GM12878 (cell line): ENCODE measurements at regions not wholly inside any gene's neighbourhood (a gene's known extent, or its start where the extent isn't known, plus 50 kb on each side); places are given as distances from the start of the nearest gene placed in this dataset.

Experiments used
- ATAC-seq: fragments of 200-7000 bp; cut with Tn5 transposase; 3 replicates; pipeline ENCODE4 v1.9.1; 2020; ENCODE audit warnings: mild to moderate bottlenecking, moderate library complexity
- BruUV-seq: library from RNA; stranded (reverse); fragments of 400-500 nt; replicated peaks from 2 replicates; lab custom pipeline; 2021; lab: Mats Ljungman, UMichigan
- CTCF ChIA-PET: fragments of 300-600 bp; sonication (Branson Sonifier 250); formaldehyde crosslinking; extraction: SDS; loops from one replicate; lab custom pipeline; 2021; ENCODE audit warnings: inconsistent platforms; lab: Yijun Ruan, JAX
- POLR2A ChIA-PET: fragments of 350-600 bp; formaldehyde crosslinking; extraction: SDS; loops from one replicate; lab custom pipeline; 2021; ENCODE audit warnings: inconsistent platforms; lab: Charles Lee
- RAD21 ChIA-PET: fragments of 300-600 bp; sonication (Branson Sonifier 250); formaldehyde crosslinking; loops from one replicate; lab custom pipeline; 2023; ENCODE audit warnings: antibody characterized with exemption; ENCODE audit not compliant: unreplicated experiment; lab: Charles Lee
- SMC1A ChIA-PET: fragments of 300-600 bp; sonication (Branson Sonifier 250); formaldehyde crosslinking; loops from one replicate; lab custom pipeline; 2023; ENCODE audit not compliant: unreplicated experiment, uncharacterized antibody; lab: Charles Lee
- DNase-seq: peaks from one replicate; pipeline ENCODE4 v3.0.0-alpha.2; 2011; ENCODE audit warnings: low read depth, low spot score
- FAIRE-seq: peaks from 3 replicates; lab custom pipeline; 2011; peaks lifted over from hg19 to GRCh38; lab: Jason Lieb, UNC
- H2AFZ ChIP-seq: 2 replicates; pipeline ENCODE4 v1.6.0; 2011; ENCODE audit warnings: low read depth, low read length, control low read depth; ENCODE audit not compliant: control insufficient read depth
- H3K27ac ChIP-seq: 2 replicates; pipeline ENCODE4 v1.5.1; 2011; ENCODE audit warnings: control low read depth; ENCODE audit not compliant: control insufficient read depth, insufficient read depth
- H3K27me3 ChIP-seq, 2 experiments: replicated peaks in 1 of 2; 2 replicates each; pipeline versions ENCODE4 v1.6.0 to v1.6.1; 2011; ENCODE audit warnings: low read length in 1 of 2; ENCODE audit not compliant: control insufficient read depth in 2 of 2, insufficient read depth in 2 of 2
- H3K36me3 ChIP-seq, 2 experiments: 2 replicates each; pipeline ENCODE4 v1.5.1; 2011; ENCODE audit warnings: low read length in 1 of 2; ENCODE audit not compliant: control insufficient read depth in 2 of 2, insufficient read depth in 2 of 2
- H3K4me1 ChIP-seq: 2 replicates; pipeline ENCODE4 v1.6.1; 2011; ENCODE audit warnings: mild to moderate bottlenecking, low read length, moderate library complexity, mixed read lengths; ENCODE audit not compliant: control insufficient read depth, insufficient read depth
- H3K4me2 ChIP-seq: 2 replicates; pipeline ENCODE4 v1.6.0; 2011; ENCODE audit warnings: control low read depth; ENCODE audit not compliant: control insufficient read depth, insufficient read depth
- H3K4me3 ChIP-seq: fragments of 200-600 bp; sonication (generic); 2 replicates; pipeline ENCODE4 v1.5.1; 2016
- H3K79me2 ChIP-seq: 2 replicates; pipeline ENCODE4 v1.6.0; 2011; ENCODE audit warnings: low read length; ENCODE audit not compliant: control insufficient read depth, insufficient read depth
- H3K9ac ChIP-seq: 2 replicates; pipeline ENCODE4 v1.8.0; 2011; ENCODE audit warnings: low read length, control low read depth, mixed read lengths; ENCODE audit not compliant: control insufficient read depth, insufficient read depth
- H3K9me3 ChIP-seq: replicated peaks from 3 replicates; pipeline ENCODE4 v1.5.1; 2011; ENCODE audit warnings: mild to moderate bottlenecking, low read length; ENCODE audit not compliant: control insufficient read depth, insufficient read depth
- H4K20me1 ChIP-seq: 2 replicates; pipeline ENCODE4 v1.6.0; 2011; ENCODE audit not compliant: control insufficient read depth, insufficient read depth
- BMI1 ChIP-seq: fragments of 450-650 bp; IDR thresholded peaks from 2 replicates; pipeline ENCODE4 v1.6.1; 2016; ENCODE audit warnings: mild to moderate bottlenecking, moderate library complexity, borderline replicate concordance
- CHD2 ChIP-seq: IDR thresholded peaks from 2 replicates; pipeline ENCODE4 v1.6.1; 2011; ENCODE audit warnings: low read depth, low read length, improper control_type of control experiment, borderline replicate concordance
- ESRRA ChIP-seq: IDR thresholded peaks from 2 replicates; pipeline ENCODE4 v1.6.1; 2012; ENCODE audit warnings: mild to moderate bottlenecking, low read length, improper control_type of control experiment
- FOXM1 ChIP-seq: IDR thresholded peaks from 2 replicates; pipeline ENCODE4 v1.6.1; 2012; ENCODE audit warnings: low read depth, mild to moderate bottlenecking, inconsistent platforms, low read length, moderate library complexity
- IKZF1 ChIP-seq: fragments of 450-650 bp; conservative IDR thresholded peaks from 2 replicates; pipeline ENCODE4 v1.6.1; 2017; ENCODE audit warnings: antibody characterized with exemption, mild to moderate bottlenecking
- JUNB ChIP-seq: IDR thresholded peaks from 2 replicates; pipeline ENCODE4 v1.6.1; 2016; ENCODE audit warnings: antibody characterized with exemption, mild to moderate bottlenecking
- KAT2A ChIP-seq: conservative IDR thresholded peaks from 2 replicates; pipeline ENCODE4 v1.6.1; 2011; ENCODE audit warnings: low read depth, low read length; ENCODE audit not compliant: control insufficient read depth
- LARP7 ChIP-seq: fragments of 450-650 bp; IDR thresholded peaks from 2 replicates; pipeline ENCODE4 v1.6.1; 2017; ENCODE audit warnings: mild to moderate bottlenecking
- RELA ChIP-seq: fragments of 450-650 bp; IDR thresholded peaks from 2 replicates; pipeline ENCODE4 v1.8.0; 2014; ENCODE audit warnings: borderline replicate concordance; ENCODE audit not compliant: partially characterized antibody
- ZBED1 ChIP-seq: IDR thresholded peaks from 2 replicates; pipeline ENCODE4 v1.6.1; 2016; ENCODE audit warnings: borderline replicate concordance
- ZNF384 ChIP-seq: IDR thresholded peaks from 2 replicates; pipeline ENCODE4 v1.6.1; 2012; ENCODE audit warnings: low read depth, mild to moderate bottlenecking, low read length, improper control_type of control experiment, borderline replicate concordance
- WGBS: methylation state at CpG from one replicate; pipeline ENCODE4 v1.1.6; 2016; ENCODE audit warnings: low lambda C conversion rate; ENCODE audit not compliant: insufficient replicate concordance, insufficient coverage; ENCODE audit errors: missing lambda C conversion rate; 5-methylcytosine and 5-hydroxymethylcytosine counted together
- in situ Hi-C: fragments of 300-500 bp; cut with MboI; formaldehyde crosslinking; loops from 9 replicates; pipeline ENCODE4 v1.14.3; 2018; ENCODE audit warnings: mixed read lengths
- intact Hi-C: fragments of 100-400 bp; cut with micrococcal nuclease; formaldehyde crosslinking; loops from one replicate; pipeline ENCODE4 v1.14.2; 2022; ENCODE audit not compliant: unreplicated experiment

- Histone ChIP-seq H3K9me3 (no peaks in the 10 kb centered on the region), H3K36me3 (no peaks in the 10 kb centered on the region), H3K4me2 (no peak overlapping the region), H3K27ac (no peak overlapping the region), H3K27me3 (no peaks in the 10 kb centered on the region), H3K9ac (no peak overlapping the region), H3K4me1 (no peaks in the 10 kb centered on the region), H4K20me1 (no peaks in the 10 kb centered on the region), H3K4me3 (no peak overlapping the region), H2AFZ (no peak overlapping the region), H3K79me2 (no peaks in the 10 kb centered on the region)
- CTCF ChIA-PET: no interaction called here
- in situ Hi-C loops: no loop called here
- no peak for ATAC-seq
- FAIRE-seq: no peak
- SMC1A ChIA-PET: no interaction called here
- POLR2A ChIA-PET: no interaction called here
- intact Hi-C loops: no loop called here
- no peak for DNase-seq
- TF ChIP-seq LARP7: no peak
- no peak for TF ChIP-seq FOXM1
- TF ChIP-seq CHD2: no peak
- TF ChIP-seq RELA: no peak
- TF ChIP-seq ZNF384: no peak
- TF ChIP-seq ESRRA: no peak
- no peak for TF ChIP-seq JUNB
- no peak for TF ChIP-seq KAT2A
- TF ChIP-seq BMI1: no peak
- no TSS peak for BruUV-seq
- RAD21 ChIA-PET: no interaction called here
Measured at GRCh38 chr11:101278286-101278685, 148.7 kb upstream of the PGR start.

- ChIA-PET RAD21 (no interaction called here), POLR2A (no interaction called here), CTCF (no interaction called here), SMC1A (no interaction called here)
- TF ChIP-seq ZBED1: no peak
- TF ChIP-seq IKZF1: no peak
- Histone ChIP-seq H3K9me3 (no peaks in the 10 kb centered on the region), H3K79me2 (no peaks in the 10 kb centered on the region), H4K20me1 (no peaks in the 10 kb centered on the region), H2AFZ (no peak overlapping the region), H3K4me3 (no peak overlapping the region), H3K27me3 (no peaks in the 10 kb centered on the region; a peak in 1 of 4 replicates), H3K4me1 (no peaks in the 10 kb centered on the region), H3K9ac (no peak overlapping the region), H3K36me3 (no peaks in the 10 kb centered on the region), H3K4me2 (no peak overlapping the region), H3K27ac (no peak overlapping the region)
- BruUV-seq: no TSS peak
- ATAC-seq: no peak
- in situ Hi-C loops (no loop called here), intact Hi-C loops (no loop called here)
- 0% methylated on average over 1 of the region's 1 CpG for WGBS
- no peak for FAIRE-seq
- DNase-seq: no peak
Measured at GRCh38 chr11:101277036-101277435, 147.4 kb upstream of the PGR start.
